HEK293 (cell line): ENCODE measurements at regions not wholly inside any gene's neighbourhood (a gene's known extent, or its start where the extent isn't known, plus 50 kb on each side); places are given as distances from the start of the nearest gene placed in this dataset.

Source experiments
- KLF9 ChIP-seq: fragments of 450-650 bp; formaldehyde crosslinking; IDR thresholded peaks from 2 replicates; pipeline ENCODE4 v1.5.1; 2016; ENCODE audit warnings: missing biosample characterization, missing genetic modification characterization, low read depth
- PRDM1 ChIP-seq: fragments of 450-650 bp; formaldehyde crosslinking; IDR thresholded peaks from 2 replicates; pipeline ENCODE4; 2016; ENCODE audit warnings: missing biosample characterization, missing genetic modification characterization
- TCF7L2 ChIP-seq: IDR thresholded peaks from 2 replicates; pipeline ENCODE4 v1.6.1; 2011; ENCODE audit warnings: low read depth, mild to moderate bottlenecking, inconsistent platforms, low read length, moderate library complexity, borderline replicate concordance
- TRIM28 ChIP-seq: IDR thresholded peaks from 2 replicates; pipeline ENCODE4 v1.6.1; 2011; ENCODE audit warnings: low read length, control low read depth, borderline replicate concordance
- ZFP3 ChIP-seq: fragments of 450-650 bp; formaldehyde crosslinking; IDR thresholded peaks from 2 replicates; pipeline ENCODE4 v1.5.1; 2016; ENCODE audit warnings: low read depth, missing biosample characterization, missing genetic modification characterization
- ZNF121 ChIP-seq: fragments of 450-650 bp; formaldehyde crosslinking; IDR thresholded peaks from 2 replicates; pipeline ENCODE4 v1.5.1; 2016; ENCODE audit warnings: missing biosample characterization, missing genetic modification characterization
- ZNF391 ChIP-seq: fragments of 450-650 bp; formaldehyde crosslinking; IDR thresholded peaks from 2 replicates; pipeline ENCODE4 v1.5.1; 2016; ENCODE audit warnings: low read depth, missing biosample characterization, missing genetic modification characterization, borderline replicate concordance
- TF ChIP-seq, protein P1 (sequence below): fragments of 450-650 bp; formaldehyde crosslinking; IDR thresholded peaks from 2 replicates; pipeline ENCODE4 v1.5.1; 2016; ENCODE audit warnings: missing biosample characterization, missing genetic modification characterization
- TF ChIP-seq, protein P2 (sequence below): fragments of 450-650 bp; formaldehyde crosslinking; IDR thresholded peaks from 2 replicates; pipeline ENCODE4 v1.5.1; 2016; ENCODE audit warnings: missing biosample characterization, missing genetic modification characterization
- TF ChIP-seq, protein P3 (sequence below): fragments of 450-650 bp; formaldehyde crosslinking; IDR thresholded peaks from 2 replicates; pipeline ENCODE4 v1.5.1; 2016; ENCODE audit warnings: missing biosample characterization, missing genetic modification characterization, low read depth
- TF ChIP-seq, protein P4 (sequence below): fragments of 450-650 bp; formaldehyde crosslinking; IDR thresholded peaks from 2 replicates; pipeline ENCODE4 v1.5.1; 2016; ENCODE audit warnings: missing biosample characterization, missing genetic modification characterization
- TF ChIP-seq, protein P5 (sequence below): fragments of 450-650 bp; formaldehyde crosslinking; IDR thresholded peaks from 2 replicates; pipeline ENCODE4 v1.5.1; 2017; ENCODE audit warnings: missing biosample characterization, missing genetic modification characterization

DNA sequence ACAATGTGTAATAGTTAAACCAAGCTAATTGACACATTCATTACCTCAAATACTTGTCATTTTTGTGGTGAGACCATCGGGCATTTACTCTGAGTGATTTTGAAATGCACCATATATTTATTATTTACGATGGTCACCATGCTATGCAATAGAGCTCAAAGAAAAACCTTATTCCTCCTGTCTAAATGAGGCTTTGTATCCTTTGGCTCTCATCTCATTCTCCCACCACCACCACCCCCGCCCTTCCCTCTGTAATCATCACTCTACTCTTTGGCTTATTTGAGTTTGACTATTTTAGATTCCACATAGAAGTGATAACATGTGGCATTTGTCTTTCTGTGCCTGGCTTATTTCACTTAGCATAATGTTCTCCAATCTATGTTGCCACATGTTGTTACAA is 124.9 kb downstream of the CYSLTR2 start:
- TF ChIP-seq TCF7L2 (no peak), TRIM28 (no peak), KLF9 (tag by site-specific recombination) (no peak), ZNF121 (tag by site-specific recombination) (no peak), ZFP3 (tag by site-specific recombination) (no peak), ZNF391 (no peak), PRDM1 (tag by site-specific recombination) (no peak)
- TF ChIP-seq, protein P1, sequence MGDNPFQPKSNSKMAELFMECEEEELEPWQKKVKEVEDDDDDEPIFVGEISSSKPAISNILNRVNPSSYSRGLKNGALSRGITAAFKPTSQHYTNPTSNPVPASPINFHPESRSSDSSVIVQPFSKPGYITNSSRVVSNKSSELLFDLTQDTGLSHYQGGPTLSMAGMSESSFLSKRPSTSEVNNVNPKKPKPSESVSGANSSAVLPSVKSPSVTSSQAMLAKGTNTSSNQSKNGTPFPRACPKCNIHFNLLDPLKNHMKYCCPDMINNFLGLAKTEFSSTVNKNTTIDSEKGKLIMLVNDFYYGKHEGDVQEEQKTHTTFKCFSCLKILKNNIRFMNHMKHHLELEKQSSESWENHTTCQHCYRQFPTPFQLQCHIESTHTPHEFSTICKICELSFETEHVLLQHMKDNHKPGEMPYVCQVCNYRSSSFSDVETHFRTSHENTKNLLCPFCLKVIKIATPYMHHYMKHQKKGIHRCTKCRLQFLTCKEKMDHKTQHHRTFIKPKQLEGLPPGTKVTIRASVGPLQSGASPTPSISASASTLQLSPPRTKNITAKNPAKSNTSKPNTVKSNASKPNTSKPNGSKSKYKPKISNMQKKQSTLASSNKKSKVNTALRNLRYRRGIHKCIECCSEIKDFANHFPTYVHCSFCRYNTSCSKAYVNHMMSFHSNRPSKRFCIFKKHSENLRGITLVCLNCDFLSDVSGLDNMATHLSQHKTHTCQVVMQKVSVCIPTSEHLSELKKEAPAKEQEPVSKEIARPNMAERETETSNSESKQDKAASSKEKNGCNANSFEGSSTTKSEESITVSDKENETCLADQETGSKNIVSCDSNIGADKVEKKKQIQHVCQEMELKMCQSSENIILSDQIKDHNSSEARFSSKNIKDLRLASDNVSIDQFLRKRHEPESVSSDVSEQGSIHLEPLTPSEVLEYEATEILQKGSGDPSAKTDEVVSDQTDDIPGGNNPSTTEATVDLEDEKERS (tag by site-specific recombination): no peak
- TF ChIP-seq, protein P2, sequence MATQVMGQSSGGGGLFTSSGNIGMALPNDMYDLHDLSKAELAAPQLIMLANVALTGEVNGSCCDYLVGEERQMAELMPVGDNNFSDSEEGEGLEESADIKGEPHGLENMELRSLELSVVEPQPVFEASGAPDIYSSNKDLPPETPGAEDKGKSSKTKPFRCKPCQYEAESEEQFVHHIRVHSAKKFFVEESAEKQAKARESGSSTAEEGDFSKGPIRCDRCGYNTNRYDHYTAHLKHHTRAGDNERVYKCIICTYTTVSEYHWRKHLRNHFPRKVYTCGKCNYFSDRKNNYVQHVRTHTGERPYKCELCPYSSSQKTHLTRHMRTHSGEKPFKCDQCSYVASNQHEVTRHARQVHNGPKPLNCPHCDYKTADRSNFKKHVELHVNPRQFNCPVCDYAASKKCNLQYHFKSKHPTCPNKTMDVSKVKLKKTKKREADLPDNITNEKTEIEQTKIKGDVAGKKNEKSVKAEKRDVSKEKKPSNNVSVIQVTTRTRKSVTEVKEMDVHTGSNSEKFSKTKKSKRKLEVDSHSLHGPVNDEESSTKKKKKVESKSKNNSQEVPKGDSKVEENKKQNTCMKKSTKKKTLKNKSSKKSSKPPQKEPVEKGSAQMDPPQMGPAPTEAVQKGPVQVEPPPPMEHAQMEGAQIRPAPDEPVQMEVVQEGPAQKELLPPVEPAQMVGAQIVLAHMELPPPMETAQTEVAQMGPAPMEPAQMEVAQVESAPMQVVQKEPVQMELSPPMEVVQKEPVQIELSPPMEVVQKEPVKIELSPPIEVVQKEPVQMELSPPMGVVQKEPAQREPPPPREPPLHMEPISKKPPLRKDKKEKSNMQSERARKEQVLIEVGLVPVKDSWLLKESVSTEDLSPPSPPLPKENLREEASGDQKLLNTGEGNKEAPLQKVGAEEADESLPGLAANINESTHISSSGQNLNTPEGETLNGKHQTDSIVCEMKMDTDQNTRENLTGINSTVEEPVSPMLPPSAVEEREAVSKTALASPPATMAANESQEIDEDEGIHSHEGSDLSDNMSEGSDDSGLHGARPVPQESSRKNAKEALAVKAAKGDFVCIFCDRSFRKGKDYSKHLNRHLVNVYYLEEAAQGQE (tag by site-specific recombination): no peak
- TF ChIP-seq, protein P3, sequence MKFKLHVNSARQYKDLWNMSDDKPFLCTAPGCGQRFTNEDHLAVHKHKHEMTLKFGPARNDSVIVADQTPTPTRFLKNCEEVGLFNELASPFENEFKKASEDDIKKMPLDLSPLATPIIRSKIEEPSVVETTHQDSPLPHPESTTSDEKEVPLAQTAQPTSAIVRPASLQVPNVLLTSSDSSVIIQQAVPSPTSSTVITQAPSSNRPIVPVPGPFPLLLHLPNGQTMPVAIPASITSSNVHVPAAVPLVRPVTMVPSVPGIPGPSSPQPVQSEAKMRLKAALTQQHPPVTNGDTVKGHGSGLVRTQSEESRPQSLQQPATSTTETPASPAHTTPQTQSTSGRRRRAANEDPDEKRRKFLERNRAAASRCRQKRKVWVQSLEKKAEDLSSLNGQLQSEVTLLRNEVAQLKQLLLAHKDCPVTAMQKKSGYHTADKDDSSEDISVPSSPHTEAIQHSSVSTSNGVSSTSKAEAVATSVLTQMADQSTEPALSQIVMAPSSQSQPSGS (tag by site-specific recombination): no peak
- TF ChIP-seq, protein P4, sequence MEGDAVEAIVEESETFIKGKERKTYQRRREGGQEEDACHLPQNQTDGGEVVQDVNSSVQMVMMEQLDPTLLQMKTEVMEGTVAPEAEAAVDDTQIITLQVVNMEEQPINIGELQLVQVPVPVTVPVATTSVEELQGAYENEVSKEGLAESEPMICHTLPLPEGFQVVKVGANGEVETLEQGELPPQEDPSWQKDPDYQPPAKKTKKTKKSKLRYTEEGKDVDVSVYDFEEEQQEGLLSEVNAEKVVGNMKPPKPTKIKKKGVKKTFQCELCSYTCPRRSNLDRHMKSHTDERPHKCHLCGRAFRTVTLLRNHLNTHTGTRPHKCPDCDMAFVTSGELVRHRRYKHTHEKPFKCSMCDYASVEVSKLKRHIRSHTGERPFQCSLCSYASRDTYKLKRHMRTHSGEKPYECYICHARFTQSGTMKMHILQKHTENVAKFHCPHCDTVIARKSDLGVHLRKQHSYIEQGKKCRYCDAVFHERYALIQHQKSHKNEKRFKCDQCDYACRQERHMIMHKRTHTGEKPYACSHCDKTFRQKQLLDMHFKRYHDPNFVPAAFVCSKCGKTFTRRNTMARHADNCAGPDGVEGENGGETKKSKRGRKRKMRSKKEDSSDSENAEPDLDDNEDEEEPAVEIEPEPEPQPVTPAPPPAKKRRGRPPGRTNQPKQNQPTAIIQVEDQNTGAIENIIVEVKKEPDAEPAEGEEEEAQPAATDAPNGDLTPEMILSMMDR (tag by site-specific recombination): no peak
- TF ChIP-seq, protein P5, sequence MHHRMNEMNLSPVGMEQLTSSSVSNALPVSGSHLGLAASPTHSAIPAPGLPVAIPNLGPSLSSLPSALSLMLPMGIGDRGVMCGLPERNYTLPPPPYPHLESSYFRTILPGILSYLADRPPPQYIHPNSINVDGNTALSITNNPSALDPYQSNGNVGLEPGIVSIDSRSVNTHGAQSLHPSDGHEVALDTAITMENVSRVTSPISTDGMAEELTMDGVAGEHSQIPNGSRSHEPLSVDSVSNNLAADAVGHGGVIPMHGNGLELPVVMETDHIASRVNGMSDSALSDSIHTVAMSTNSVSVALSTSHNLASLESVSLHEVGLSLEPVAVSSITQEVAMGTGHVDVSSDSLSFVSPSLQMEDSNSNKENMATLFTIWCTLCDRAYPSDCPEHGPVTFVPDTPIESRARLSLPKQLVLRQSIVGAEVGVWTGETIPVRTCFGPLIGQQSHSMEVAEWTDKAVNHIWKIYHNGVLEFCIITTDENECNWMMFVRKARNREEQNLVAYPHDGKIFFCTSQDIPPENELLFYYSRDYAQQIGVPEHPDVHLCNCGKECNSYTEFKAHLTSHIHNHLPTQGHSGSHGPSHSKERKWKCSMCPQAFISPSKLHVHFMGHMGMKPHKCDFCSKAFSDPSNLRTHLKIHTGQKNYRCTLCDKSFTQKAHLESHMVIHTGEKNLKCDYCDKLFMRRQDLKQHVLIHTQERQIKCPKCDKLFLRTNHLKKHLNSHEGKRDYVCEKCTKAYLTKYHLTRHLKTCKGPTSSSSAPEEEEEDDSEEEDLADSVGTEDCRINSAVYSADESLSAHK: no peak
